Muscle of arm (tissue), 1 donor: ENCODE measurements at regions not wholly inside any gene's neighbourhood (a gene's known extent, or its start where the extent isn't known, plus 50 kb on each side); places are given as distances from the start of the nearest gene placed in this dataset.

Experiments used
- DNase-seq: peaks from one replicate; pipeline ENCODE4 v3.0.0-alpha.2; 2013

- no peak for DNase-seq
Measured at GRCh38 chr14:21749306-21749868, 75.8 kb upstream of the OR4E1 start.

DNA sequence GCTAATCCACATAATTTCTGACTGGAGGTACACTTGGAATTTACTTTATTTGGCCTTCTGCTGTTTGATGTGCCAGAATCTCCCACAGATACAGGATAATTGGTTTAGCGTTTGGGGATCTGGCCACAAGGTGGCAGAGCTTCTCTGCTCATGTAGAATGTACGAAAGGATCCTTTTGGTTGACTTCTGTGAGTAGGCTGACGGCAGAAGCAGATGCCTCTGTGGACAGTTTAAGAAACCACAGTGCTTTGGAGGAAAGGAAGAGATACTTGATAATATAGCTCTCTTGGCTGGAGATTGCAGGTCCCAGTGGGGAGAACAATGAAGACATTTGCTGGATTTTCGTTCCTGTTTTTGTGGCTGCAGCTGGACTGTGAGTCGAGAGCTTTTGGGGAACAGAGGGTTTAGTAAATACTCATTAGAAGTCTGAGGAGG is 75.3 kb upstream of the OR4E1 start:
- DNase-seq: peak; percentile 16

GRCh38 chr14:21735639-21736307 is 62.2 kb upstream of the OR4E1 start:
- no peak for DNase-seq

DNA sequence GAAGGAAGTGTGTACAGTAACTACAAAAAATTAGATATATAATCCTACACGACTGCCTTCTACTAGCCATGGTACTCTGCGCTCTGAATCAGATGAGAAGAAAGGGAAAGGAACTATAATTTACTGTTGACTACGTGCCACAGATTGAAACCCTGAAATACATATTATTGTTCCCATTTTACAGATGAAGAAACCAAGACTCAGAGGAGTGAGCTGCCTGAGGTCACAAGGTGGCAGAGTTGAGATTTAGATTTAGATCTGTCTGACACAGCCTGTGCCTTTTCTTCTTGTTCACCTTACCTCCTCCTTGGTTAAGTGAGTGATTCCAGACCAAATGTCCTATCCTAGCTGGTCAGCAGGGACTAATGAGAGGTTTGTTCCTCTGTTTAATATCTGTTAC is 61.6 kb upstream of the OR4E1 start:
- no peak for DNase-seq

DNA sequence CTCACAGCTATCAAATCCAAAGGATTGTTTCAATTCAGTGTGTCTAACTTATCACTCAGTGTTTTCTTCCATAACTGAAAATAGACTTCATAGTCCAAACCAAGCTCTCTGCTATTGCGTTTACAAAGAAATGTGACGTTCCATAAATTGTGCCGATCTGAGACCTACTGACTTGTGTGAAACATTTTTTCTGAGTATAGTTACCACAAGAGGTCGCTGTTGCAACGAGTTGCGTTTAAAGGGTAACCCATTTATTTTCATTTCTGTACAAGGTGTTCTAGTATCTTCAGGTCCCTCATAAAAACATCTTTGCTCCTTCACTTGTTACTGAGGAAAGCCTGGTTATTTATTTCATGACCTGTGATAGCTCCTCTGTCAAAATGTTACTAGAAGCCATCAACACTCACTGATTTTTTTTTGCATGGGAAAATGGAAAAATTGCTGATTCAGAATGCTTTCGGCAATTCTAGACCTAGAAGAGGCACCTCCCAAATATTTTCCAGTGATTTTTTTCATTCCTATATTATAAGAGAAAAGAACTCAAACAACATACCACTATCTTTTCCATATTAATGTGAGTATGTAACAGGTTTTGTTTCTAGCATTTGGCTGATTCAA is 60.9 kb upstream of the OR4E1 start:
- DNase-seq: peak; percentile 15

GRCh38 chr14:21729703-21730233 is 56.1 kb upstream of the OR4E1 start:
- DNase-seq: no peak

- DNase-seq: no peak
Measured at GRCh38 chr14:21725250-21725649, 51.6 kb upstream of the OR4E1 start.

DNA sequence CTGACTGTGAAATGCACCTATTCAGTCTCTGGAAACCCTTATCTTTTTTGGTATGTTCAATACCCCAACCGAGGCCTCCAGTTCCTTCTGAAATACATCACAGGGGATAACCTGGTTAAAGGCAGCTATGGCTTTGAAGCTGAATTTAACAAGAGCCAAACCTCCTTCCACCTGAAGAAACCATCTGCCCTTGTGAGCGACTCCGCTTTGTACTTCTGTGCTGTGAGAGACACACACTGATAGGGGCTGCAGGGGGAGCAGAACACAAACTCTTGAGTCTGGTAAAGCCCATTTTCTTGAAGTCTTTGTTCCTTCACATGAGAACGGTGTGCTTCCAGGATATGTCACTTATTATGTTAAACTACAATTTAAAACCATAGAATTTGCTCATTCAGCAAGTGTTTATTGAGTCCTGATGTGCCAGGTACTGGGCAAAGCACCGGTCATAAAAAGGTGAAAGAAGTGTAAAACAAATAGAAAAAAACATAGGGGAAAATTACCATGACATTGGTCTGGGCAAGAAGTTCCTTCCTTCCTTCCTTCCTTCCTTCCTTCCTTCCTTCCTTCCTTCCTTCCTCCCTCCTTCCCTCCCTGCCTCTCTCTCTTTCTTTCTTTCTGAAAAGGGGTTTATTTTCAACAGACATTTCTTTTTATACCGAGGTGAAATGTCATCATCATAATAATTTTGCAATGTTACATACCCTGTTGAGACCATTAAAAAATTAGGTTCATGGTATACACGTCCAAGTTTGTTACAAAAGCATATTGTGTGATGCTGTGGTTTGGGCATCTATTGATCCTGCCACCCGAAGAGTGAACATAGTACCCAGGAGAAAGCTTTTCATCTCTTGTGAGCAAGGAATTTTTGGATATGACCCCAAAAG is 50.7 kb upstream of the OR4E1 start:
- no peak for DNase-seq

GRCh38 chr14:21723431-21724045 is 49.9 kb upstream of the OR4E1 start:
- no peak for DNase-seq
